GM12878 (cell line): ENCODE measurements at regions not wholly inside any gene's neighbourhood (a gene's known extent, or its start where the extent isn't known, plus 50 kb on each side); places are given as distances from the start of the nearest gene placed in this dataset.
"Not testable (repeated sequence)": the region's sequence is repeated elsewhere in the genome, so short reads cannot be mapped to it uniquely, and the experiment has no call there.

Experiments
- ATAC-seq: fragments of 200-7000 bp; cut with Tn5 transposase; 3 replicates; pipeline ENCODE4 v1.9.1; 2020; ENCODE audit warnings: mild to moderate bottlenecking, moderate library complexity
- BruUV-seq: library from RNA; stranded (reverse); fragments of 400-500 nt; replicated peaks from 2 replicates; lab custom pipeline; 2021; lab: Mats Ljungman, UMichigan
- CTCF ChIA-PET: fragments of 300-600 bp; sonication (Branson Sonifier 250); formaldehyde crosslinking; extraction: SDS; loops from one replicate; lab custom pipeline; 2021; ENCODE audit warnings: inconsistent platforms; lab: Yijun Ruan, JAX
- POLR2A ChIA-PET: fragments of 350-600 bp; formaldehyde crosslinking; extraction: SDS; loops from one replicate; lab custom pipeline; 2021; ENCODE audit warnings: inconsistent platforms; lab: Charles Lee
- RAD21 ChIA-PET: fragments of 300-600 bp; sonication (Branson Sonifier 250); formaldehyde crosslinking; loops from one replicate; lab custom pipeline; 2023; ENCODE audit warnings: antibody characterized with exemption; ENCODE audit not compliant: unreplicated experiment; lab: Charles Lee
- SMC1A ChIA-PET: fragments of 300-600 bp; sonication (Branson Sonifier 250); formaldehyde crosslinking; loops from one replicate; lab custom pipeline; 2023; ENCODE audit not compliant: unreplicated experiment, uncharacterized antibody; lab: Charles Lee
- DNase-seq: peaks from one replicate; pipeline ENCODE4 v3.0.0-alpha.2; 2011; ENCODE audit warnings: low read depth, low spot score
- FAIRE-seq: peaks from 3 replicates; lab custom pipeline; 2011; peaks lifted over from hg19 to GRCh38; lab: Jason Lieb, UNC
- H2AFZ ChIP-seq: 2 replicates; pipeline ENCODE4 v1.6.0; 2011; ENCODE audit warnings: low read depth, low read length, control low read depth; ENCODE audit not compliant: control insufficient read depth
- H3K27ac ChIP-seq: 2 replicates; pipeline ENCODE4 v1.5.1; 2011; ENCODE audit warnings: control low read depth; ENCODE audit not compliant: control insufficient read depth, insufficient read depth
- H3K27me3 ChIP-seq, 2 experiments: replicated peaks in 1 of 2; 2 replicates each; pipeline versions ENCODE4 v1.6.0 to v1.6.1; 2011; ENCODE audit warnings: low read length in 1 of 2; ENCODE audit not compliant: control insufficient read depth in 2 of 2, insufficient read depth in 2 of 2
- H3K36me3 ChIP-seq, 2 experiments: 2 replicates each; pipeline ENCODE4 v1.5.1; 2011; ENCODE audit warnings: low read length in 1 of 2; ENCODE audit not compliant: control insufficient read depth in 2 of 2, insufficient read depth in 2 of 2
- H3K4me1 ChIP-seq: 2 replicates; pipeline ENCODE4 v1.6.1; 2011; ENCODE audit warnings: mild to moderate bottlenecking, low read length, moderate library complexity, mixed read lengths; ENCODE audit not compliant: control insufficient read depth, insufficient read depth
- H3K4me2 ChIP-seq: 2 replicates; pipeline ENCODE4 v1.6.0; 2011; ENCODE audit warnings: control low read depth; ENCODE audit not compliant: control insufficient read depth, insufficient read depth
- H3K4me3 ChIP-seq: fragments of 200-600 bp; sonication (generic); 2 replicates; pipeline ENCODE4 v1.5.1; 2016
- H3K79me2 ChIP-seq: 2 replicates; pipeline ENCODE4 v1.6.0; 2011; ENCODE audit warnings: low read length; ENCODE audit not compliant: control insufficient read depth, insufficient read depth
- H3K9ac ChIP-seq: 2 replicates; pipeline ENCODE4 v1.8.0; 2011; ENCODE audit warnings: low read length, control low read depth, mixed read lengths; ENCODE audit not compliant: control insufficient read depth, insufficient read depth
- H3K9me3 ChIP-seq: replicated peaks from 3 replicates; pipeline ENCODE4 v1.5.1; 2011; ENCODE audit warnings: mild to moderate bottlenecking, low read length; ENCODE audit not compliant: control insufficient read depth, insufficient read depth
- H4K20me1 ChIP-seq: 2 replicates; pipeline ENCODE4 v1.6.0; 2011; ENCODE audit not compliant: control insufficient read depth, insufficient read depth
- CREM ChIP-seq: IDR thresholded peaks from 2 replicates; pipeline ENCODE4 v1.6.1; 2014; ENCODE audit warnings: antibody characterized with exemption, low read depth
- ETV6 ChIP-seq, 2 experiments: fragments of 450-650 bp in 1 of 2; IDR thresholded peaks in 1 of 2; conservative IDR thresholded peaks in 1 of 2; 2 replicates each; pipeline ENCODE4 v1.6.1; 2014; ENCODE audit warnings: antibody characterized with exemption in 1 of 2, borderline replicate concordance in 1 of 2, low read depth in 1 of 2, mild to moderate bottlenecking in 1 of 2, moderate library complexity in 1 of 2
- KLF5 ChIP-seq: fragments of 450-650 bp; IDR thresholded peaks from 2 replicates; pipeline ENCODE4 v1.6.1; 2014; ENCODE audit warnings: mild to moderate bottlenecking; ENCODE audit not compliant: partially characterized antibody
- MYC ChIP-seq: IDR thresholded peaks from 2 replicates; pipeline ENCODE4 v1.6.1; 2011; ENCODE audit warnings: mild to moderate bottlenecking, low read length, moderate library complexity, inconsistent platforms; ENCODE audit not compliant: insufficient read depth, insufficient replicate concordance, insufficient read length, severe bottlenecking
- RBBP5 ChIP-seq: fragments of 200-600 bp; sonication (generic); conservative IDR thresholded peaks from 2 replicates; pipeline ENCODE4 v1.6.1; 2016
- RCOR1 ChIP-seq: conservative IDR thresholded peaks from 2 replicates; pipeline ENCODE4 v1.6.1; 2012; ENCODE audit warnings: low read depth, low read length, improper control_type of control experiment
- SMC3 ChIP-seq: IDR thresholded peaks from 2 replicates; pipeline ENCODE4 v1.6.1; 2011; ENCODE audit warnings: low read length, improper control_type of control experiment, borderline replicate concordance
- SRF ChIP-seq, 2 experiments: IDR thresholded peaks; 2 replicates each; pipeline ENCODE4 v1.6.1; 2011; ENCODE audit warnings: low read depth in 2 of 2, low read length in 2 of 2, mild to moderate bottlenecking in 1 of 2, moderate library complexity in 1 of 2
- TAF1 ChIP-seq: IDR thresholded peaks from 2 replicates; pipeline ENCODE4 v1.6.1; 2011; ENCODE audit warnings: mild to moderate bottlenecking, low read depth, low read length, borderline replicate concordance
- YY1 ChIP-seq: IDR thresholded peaks from 2 replicates; pipeline ENCODE4 v1.6.1; 2011; ENCODE audit warnings: low read depth, mild to moderate bottlenecking, low read length
- WGBS: methylation state at CpG from one replicate; pipeline ENCODE4 v1.1.6; 2016; ENCODE audit warnings: low lambda C conversion rate; ENCODE audit not compliant: insufficient replicate concordance, insufficient coverage; ENCODE audit errors: missing lambda C conversion rate; 5-methylcytosine and 5-hydroxymethylcytosine counted together
- in situ Hi-C: fragments of 300-500 bp; cut with MboI; formaldehyde crosslinking; loops from 9 replicates; pipeline ENCODE4 v1.14.3; 2018; ENCODE audit warnings: mixed read lengths
- intact Hi-C: fragments of 100-400 bp; cut with micrococcal nuclease; formaldehyde crosslinking; loops from one replicate; pipeline ENCODE4 v1.14.2; 2022; ENCODE audit not compliant: unreplicated experiment
- TF ChIP-seq, protein P1 (sequence below): fragments of 450-650 bp; IDR thresholded peaks from 2 replicates; pipeline ENCODE4 v1.6.1; 2017; ENCODE audit warnings: mild to moderate bottlenecking, moderate library complexity
- TF ChIP-seq, protein P2 (sequence below): fragments of 450-650 bp; IDR thresholded peaks from 2 replicates; pipeline ENCODE4 v1.6.1; 2017; ENCODE audit warnings: mild to moderate bottlenecking

DNA sequence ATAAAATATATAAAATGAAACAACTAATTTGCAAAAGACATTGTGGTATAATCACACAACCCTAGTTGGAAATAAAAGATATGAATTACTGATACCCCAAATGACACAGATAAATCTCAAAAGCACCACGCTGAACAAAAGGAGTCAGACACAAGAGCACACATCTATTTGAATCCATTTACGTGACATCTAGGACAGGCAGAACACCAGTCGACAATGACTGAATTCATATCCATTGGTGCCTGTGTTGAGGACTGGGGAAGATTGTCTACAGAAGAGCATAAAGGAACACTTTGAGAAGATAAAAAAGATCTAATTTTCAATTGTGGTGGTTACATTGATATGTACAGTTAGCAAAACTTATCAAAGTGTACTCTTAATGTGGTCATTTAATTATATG, 874.1 kb downstream of the LTN1 start (continued):
- no peak for TF ChIP-seq ETV6 (conservative IDR thresholded peaks at IDR 0.05 in 1 of 2, IDR thresholded peaks at IDR 0.05 in 1 of 2; ENCODE audit: borderline replicate concordance in 1 of 2, low read depth in 1 of 2)
- TF ChIP-seq, protein P1, sequence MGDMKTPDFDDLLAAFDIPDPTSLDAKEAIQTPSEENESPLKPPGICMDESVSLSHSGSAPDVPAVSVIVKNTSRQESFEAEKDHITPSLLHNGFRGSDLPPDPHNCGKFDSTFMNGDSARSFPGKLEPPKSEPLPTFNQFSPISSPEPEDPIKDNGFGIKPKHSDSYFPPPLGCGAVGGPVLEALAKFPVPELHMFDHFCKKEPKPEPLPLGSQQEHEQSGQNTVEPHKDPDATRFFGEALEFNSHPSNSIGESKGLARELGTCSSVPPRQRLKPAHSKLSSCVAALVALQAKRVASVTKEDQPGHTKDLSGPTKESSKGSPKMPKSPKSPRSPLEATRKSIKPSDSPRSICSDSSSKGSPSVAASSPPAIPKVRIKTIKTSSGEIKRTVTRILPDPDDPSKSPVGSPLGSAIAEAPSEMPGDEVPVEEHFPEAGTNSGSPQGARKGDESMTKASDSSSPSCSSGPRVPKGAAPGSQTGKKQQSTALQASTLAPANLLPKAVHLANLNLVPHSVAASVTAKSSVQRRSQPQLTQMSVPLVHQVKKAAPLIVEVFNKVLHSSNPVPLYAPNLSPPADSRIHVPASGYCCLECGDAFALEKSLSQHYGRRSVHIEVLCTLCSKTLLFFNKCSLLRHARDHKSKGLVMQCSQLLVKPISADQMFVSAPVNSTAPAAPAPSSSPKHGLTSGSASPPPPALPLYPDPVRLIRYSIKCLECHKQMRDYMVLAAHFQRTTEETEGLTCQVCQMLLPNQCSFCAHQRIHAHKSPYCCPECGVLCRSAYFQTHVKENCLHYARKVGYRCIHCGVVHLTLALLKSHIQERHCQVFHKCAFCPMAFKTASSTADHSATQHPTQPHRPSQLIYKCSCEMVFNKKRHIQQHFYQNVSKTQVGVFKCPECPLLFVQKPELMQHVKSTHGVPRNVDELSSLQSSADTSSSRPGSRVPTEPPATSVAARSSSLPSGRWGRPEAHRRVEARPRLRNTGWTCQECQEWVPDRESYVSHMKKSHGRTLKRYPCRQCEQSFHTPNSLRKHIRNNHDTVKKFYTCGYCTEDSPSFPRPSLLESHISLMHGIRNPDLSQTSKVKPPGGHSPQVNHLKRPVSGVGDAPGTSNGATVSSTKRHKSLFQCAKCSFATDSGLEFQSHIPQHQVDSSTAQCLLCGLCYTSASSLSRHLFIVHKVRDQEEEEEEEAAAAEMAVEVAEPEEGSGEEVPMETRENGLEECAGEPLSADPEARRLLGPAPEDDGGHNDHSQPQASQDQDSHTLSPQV, result no peak
- TF ChIP-seq YY1, result no peak
- TF ChIP-seq CREM, result no peak
- TF ChIP-seq SMC3, result no peak
- no peak for TF ChIP-seq KLF5
- TF ChIP-seq, protein P2, sequence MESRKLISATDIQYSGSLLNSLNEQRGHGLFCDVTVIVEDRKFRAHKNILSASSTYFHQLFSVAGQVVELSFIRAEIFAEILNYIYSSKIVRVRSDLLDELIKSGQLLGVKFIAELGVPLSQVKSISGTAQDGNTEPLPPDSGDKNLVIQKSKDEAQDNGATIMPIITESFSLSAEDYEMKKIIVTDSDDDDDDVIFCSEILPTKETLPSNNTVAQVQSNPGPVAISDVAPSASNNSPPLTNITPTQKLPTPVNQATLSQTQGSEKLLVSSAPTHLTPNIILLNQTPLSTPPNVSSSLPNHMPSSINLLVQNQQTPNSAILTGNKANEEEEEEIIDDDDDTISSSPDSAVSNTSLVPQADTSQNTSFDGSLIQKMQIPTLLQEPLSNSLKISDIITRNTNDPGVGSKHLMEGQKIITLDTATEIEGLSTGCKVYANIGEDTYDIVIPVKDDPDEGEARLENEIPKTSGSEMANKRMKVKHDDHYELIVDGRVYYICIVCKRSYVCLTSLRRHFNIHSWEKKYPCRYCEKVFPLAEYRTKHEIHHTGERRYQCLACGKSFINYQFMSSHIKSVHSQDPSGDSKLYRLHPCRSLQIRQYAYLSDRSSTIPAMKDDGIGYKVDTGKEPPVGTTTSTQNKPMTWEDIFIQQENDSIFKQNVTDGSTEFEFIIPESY, result no peak
- TF ChIP-seq MYC, result no peak
- TF ChIP-seq SRF (IDR thresholded peaks at IDR 0.05; ENCODE audit: low read depth in 2 of 2, low read length in 2 of 2), result no peak
- TF ChIP-seq TAF1, result no peak
- no peak for TF ChIP-seq RCOR1
- no peak for TF ChIP-seq RBBP5
- TF ChIP-seq, all 136 proteins: peak for 0

DNA sequence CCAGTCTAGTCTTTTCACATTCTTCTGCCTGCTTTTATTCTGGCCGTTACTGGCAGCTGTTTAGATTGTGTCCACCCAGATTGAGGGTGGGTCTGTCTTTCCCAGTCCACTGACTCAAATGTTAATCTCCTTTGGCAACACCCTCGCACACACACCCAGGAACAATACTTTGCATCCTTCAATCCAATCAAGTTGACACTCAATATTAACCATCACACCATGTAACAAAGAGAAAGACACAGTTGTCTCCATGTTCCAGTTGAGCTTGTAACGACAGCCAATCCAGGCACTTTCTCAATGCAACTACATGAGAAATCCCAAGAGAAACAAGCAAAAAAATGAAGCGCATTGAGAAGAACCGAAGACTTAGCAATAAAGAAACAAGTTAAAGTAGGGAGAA, 877.7 kb downstream of the LTN1 start:
- H3K27me3 ChIP-seq, H4K20me1 ChIP-seq, H3K79me2 ChIP-seq, RAD21 ChIA-PET, H3K36me3 ChIP-seq, H2AFZ ChIP-seq, in situ Hi-C loops, H3K9ac ChIP-seq, H3K4me2 ChIP-seq, SMC1A ChIA-PET, intact Hi-C loops, H3K4me3 ChIP-seq, DNase-seq, FAIRE-seq, POLR2A ChIA-PET, BruUV-seq, ATAC-seq, H3K9me3 ChIP-seq, H3K27ac ChIP-seq, H3K4me1 ChIP-seq: not testable (repeated sequence)
- CTCF ChIA-PET, result interaction anchor here (0.6 kb wide), 1 partner anchor 381 kb away, joined by 3 read pairs; no protein-coding TSS in a partner anchor
- WGBS, result 37% methylated on average over 5 of the region's 5 CpGs
